ENCODE measurements at regions not wholly inside any gene's neighbourhood (a gene's known extent, or its start where the extent isn't known, plus 50 kb on each side); places are given as distances from the start of the nearest gene placed in this dataset.

DNA sequence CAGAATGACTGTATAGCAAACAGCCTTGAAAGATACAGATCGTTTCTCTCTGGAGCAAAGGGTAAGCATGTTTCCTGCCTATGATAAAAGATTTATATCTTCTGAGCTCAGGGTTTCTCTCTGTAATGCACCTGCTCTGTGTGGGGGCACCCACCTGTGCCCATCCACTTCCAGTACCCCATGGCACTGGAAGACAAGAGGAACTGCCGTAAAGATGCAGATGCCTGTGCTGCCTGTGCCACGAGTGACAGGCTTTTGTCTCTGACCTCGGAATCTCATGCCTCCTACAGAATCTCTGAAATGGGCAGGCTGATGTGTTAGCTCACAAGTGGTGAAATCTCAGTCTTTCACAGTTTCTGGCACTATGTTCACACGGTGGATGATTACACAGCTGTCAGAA lies 50.3 kb upstream of the ATP11A start:
- TF ChIP-seq POLR2A (IDR thresholded peaks at IDR 0.05; ENCODE audit: borderline replicate concordance, extremely low read depth, insufficient read depth, insufficient read length) = no peak
- H3K4me1 ChIP-seq (ENCODE audit: control insufficient read depth in 1 of 2, insufficient read depth in 2 of 2, low read length in 2 of 2) = peaks cover 0 to 9% of the 10 kb centered on the region in 2 experiments; a peak in 2 of 4 replicates
- intact Hi-C loops (cut with micrococcal nuclease) = no loop called here

DNA sequence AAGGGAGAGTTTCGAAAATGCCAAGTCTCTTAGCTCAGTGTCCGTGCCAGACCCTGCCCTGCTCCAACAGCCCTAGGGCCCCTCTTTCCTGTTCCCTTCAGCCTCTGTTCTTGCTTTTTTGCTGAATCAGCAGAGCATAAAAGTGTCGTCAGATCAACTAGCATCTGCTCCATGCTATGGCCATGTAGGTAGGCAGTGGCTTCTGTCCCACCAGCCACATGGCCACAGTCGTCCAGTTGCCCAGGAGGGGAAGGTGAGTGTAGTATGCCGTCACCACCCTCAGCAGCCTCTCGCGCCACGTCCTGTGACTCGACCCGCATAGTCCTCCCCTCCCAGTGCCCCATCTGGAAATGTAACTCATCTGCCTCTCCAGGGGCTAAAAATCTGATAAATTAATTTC lies 50.9 kb upstream of the ATP11A start:
- ChIA-PET POLR2A (no interaction called here), RAD21 (ENCODE audit: low non-redundant PET in 1 of 2, low total read pairs in 2 of 2, uncharacterized antibody in 2 of 2, unreplicated experiment in 2 of 2) (no interaction called here), CTCF (interaction anchor here (1.3 kb wide), 1 partner anchor 12 kb away, joined by 3 read pairs; no protein-coding TSS in a partner anchor)
- no peaks in the 10 kb centered on the region for H3K79me2 ChIP-seq (ENCODE audit: insufficient read depth, low read length)
- BruUV-seq (replicated peaks) = no TSS peak
- peaks cover 0 to 9% of the 10 kb centered on the region in 2 experiments; a peak in 2 of 4 replicates for H3K4me1 ChIP-seq (ENCODE audit: control insufficient read depth in 1 of 2, insufficient read depth in 2 of 2, low read length in 2 of 2)
- no peak overlapping the region for H3K27ac ChIP-seq (ENCODE audit: low read depth, low read length)
- no peak overlapping the region for H2AFZ ChIP-seq (ENCODE audit: low read depth, low read length, poor library complexity, severe bottlenecking)
- no peaks in the 10 kb centered on the region for H4K20me1 ChIP-seq (ENCODE audit: insufficient read depth)
- no peaks in the 10 kb centered on the region for H3K9me2 ChIP-seq (ENCODE audit: insufficient read depth)
- intact Hi-C loops (cut with micrococcal nuclease) = no loop called here
- H3K9ac ChIP-seq (ENCODE audit: low read length) = no peak overlapping the region
- H3K4me2 ChIP-seq (ENCODE audit: low read length) = no peak overlapping the region
- TF ChIP-seq ZNF274 (IDR thresholded peaks at IDR 0.05; ENCODE audit: low read depth, low read length) = no peak
- TF ChIP-seq RAD21 (IDR thresholded peaks at IDR 0.05; ENCODE audit: low read depth) = no peak
- H3K36me3 ChIP-seq (ENCODE audit: control insufficient read depth in 1 of 2, insufficient read depth in 2 of 2, low read length in 2 of 2) = no peaks in the 10 kb centered on the region
- ATAC-seq = no peak
- DNase-seq (ENCODE audit: low read depth, low spot score) = no peak
- no peak overlapping the region for H3K4me3 ChIP-seq (replicated peaks in 1 of 2; ENCODE audit: low read depth in 1 of 2, low read length in 2 of 2)
- peaks cover 24% of the 10 kb centered on the region for H3K27me3 ChIP-seq (ENCODE audit: insufficient read depth, low read length)
- no peaks in the 10 kb centered on the region for H3K9me3 ChIP-seq (ENCODE audit: control insufficient read depth in 1 of 2, insufficient read depth in 1 of 2, low read depth in 1 of 2, low read length in 2 of 2)

More for the DNA sequence above, 50.3 kb upstream of the ATP11A start:
- no peak for ATAC-seq
- H3K9me2 ChIP-seq (ENCODE audit: insufficient read depth) = no peaks in the 10 kb centered on the region
- BruUV-seq (replicated peaks) = no TSS peak
- RAD21 ChIA-PET (ENCODE audit: low non-redundant PET in 1 of 2, low total read pairs in 2 of 2, uncharacterized antibody in 2 of 2, unreplicated experiment in 2 of 2) = interaction anchor here in 1 of 2 experiments (1.7 kb wide), 1 partner anchor 235 kb away, joined by 7 read pairs; no protein-coding TSS in a partner anchor
- H4K20me1 ChIP-seq (ENCODE audit: insufficient read depth) = no peaks in the 10 kb centered on the region
- H3K9ac ChIP-seq (ENCODE audit: low read length) = no peak overlapping the region
- no peaks in the 10 kb centered on the region for H3K36me3 ChIP-seq (ENCODE audit: control insufficient read depth in 1 of 2, insufficient read depth in 2 of 2, low read length in 2 of 2)
- H3K27ac ChIP-seq (ENCODE audit: low read depth, low read length) = no peak overlapping the region
- H3K79me2 ChIP-seq (ENCODE audit: insufficient read depth, low read length) = no peaks in the 10 kb centered on the region
- no peak overlapping the region for H3K4me2 ChIP-seq (ENCODE audit: low read length)
- no peaks in the 10 kb centered on the region for H3K9me3 ChIP-seq (ENCODE audit: control insufficient read depth in 1 of 2, insufficient read depth in 1 of 2, low read depth in 1 of 2, low read length in 2 of 2)
- POLR2A ChIA-PET = no interaction called here
- H3K4me3 ChIP-seq (replicated peaks in 1 of 2; ENCODE audit: low read depth in 1 of 2, low read length in 2 of 2) = no peak overlapping the region
- no peak for DNase-seq (ENCODE audit: low read depth, low spot score)
- CTCF ChIA-PET = interaction anchor here (1.3 to 2.1 kb wide), 2 partner anchors 11 to 235 kb away, joined by 3 to 16 read pairs; no protein-coding TSS in a partner anchor
- H2AFZ ChIP-seq (ENCODE audit: low read depth, low read length, poor library complexity, severe bottlenecking) = no peak overlapping the region
- H3K27me3 ChIP-seq (ENCODE audit: insufficient read depth, low read length) = peaks cover 24% of the 10 kb centered on the region

Measured in HCT116 (cell line).